Stimulated activated CD8-positive, alpha-beta memory T cell treated with anti-CD3 and anti-CD28 coated beads, Interleukin-15, amount 100 ng/mL, for 24 hours (primary cell): ENCODE measurements at regions not wholly inside any gene's neighbourhood (a gene's known extent, or its start where the extent isn't known, plus 50 kb on each side); places are given as distances from the start of the nearest gene placed in this dataset.
"Not testable (repeated sequence)": the region's sequence is repeated elsewhere in the genome, so short reads cannot be mapped to it uniquely, and the experiment has no call there.

Experiments
- DNase-seq: peaks from one replicate; pipeline ENCODE4 v3.0.0-alpha.2; 2020; ENCODE audit warnings: low read depth

GRCh38 chr22:48939441-48940265, 888.0 kb downstream of the BRD1 start:
- DNase-seq: no peak

GRCh38 chr22:48938741-48939140, 888.9 kb downstream of the BRD1 start:
- no peak for DNase-seq

- no peak for DNase-seq
Measured at GRCh38 chr22:48937032-48937639, 890.5 kb downstream of the BRD1 start.

GRCh38 chr22:48936391-48936790, 891.3 kb downstream of the BRD1 start:
- DNase-seq: no peak

DNA sequence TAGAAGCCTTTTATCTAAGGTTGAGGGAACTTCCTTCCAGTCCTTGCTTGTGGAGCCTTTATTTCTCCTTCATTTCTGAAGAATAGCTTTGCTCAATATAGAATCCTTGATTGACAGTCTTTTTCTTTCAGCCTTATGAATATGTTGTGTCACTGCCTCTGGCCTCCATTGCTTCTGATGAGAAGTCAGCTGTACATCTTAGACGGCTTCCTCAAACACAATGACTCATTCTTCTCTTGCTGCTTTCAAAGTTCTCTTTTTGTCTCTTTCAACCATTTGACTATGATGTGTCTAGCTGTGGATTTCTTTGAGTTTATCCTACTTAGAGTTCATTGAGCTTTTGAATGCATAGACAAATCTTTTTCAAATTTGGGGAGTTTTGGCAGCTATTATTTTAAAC, 893.2 kb downstream of the BRD1 start:
- DNase-seq: no peak

DNA sequence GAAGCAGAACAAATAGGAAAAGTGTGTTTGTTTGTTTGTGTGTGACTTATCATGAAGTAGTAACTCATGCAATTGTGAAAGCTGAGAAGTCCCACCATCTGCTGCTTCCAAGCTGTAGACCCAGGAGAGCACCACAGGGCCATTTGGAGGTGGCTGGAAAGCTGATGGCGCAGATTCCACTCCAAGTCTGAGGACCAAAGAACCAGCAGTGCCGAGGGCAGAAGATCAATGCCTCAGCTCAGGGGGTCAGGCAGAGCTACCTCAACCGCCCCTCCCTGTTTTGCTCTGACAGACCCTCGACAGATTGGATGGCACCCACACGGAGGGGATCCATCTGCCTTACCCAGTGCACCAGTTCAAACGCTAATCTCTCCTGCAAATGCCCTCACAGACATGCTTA, 896.2 kb downstream of the BRD1 start:
- no peak for DNase-seq

DNA sequence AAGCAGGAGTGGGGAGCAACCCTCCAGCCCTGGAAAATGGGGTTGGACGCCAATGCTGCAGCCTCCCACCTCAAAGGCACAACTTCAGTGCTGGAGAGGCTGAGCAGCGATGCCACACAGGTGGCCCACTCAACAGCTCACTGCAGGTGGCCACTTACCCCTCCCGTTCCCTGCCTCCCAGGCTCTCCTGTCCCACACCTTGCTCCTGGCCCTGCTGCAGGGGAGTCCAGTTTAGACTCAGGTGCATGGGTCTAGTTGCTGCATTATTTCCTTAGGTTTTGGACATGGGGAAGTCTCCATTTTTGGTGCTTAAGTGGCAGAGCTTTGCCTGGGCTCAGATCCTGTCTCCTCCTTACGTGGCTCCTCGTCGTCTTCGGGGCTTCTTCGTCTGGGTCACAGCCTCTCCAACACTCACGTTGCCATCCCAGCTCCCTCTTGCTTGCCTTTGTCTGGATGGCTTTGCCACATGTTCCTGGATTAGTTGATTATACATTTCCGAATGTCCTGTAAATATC, 898.3 kb downstream of the BRD1 start:
- no peak for DNase-seq

- DNase-seq: no peak
Measured at GRCh38 chr22:48927591-48927990, 900.1 kb downstream of the BRD1 start.

DNA sequence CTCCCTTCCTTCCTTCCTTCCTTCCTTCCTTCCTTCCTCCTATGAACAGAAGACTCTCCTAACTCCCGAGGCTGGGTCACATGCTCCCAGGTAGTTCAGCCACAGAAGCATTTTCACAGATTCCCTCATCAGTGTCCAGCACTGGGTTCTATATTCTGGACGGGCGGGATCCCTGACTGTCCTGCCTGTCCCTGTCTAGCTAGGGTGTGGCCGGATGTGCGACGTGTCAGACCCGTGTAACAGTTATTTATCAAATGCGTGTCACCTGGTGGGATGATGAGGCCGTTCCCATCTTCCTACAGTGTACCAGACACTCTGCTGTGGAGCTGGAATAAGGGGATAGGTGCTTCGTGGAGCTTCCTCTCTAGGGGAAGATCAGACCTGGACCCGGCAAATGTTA, 901.0 kb downstream of the BRD1 start:
- DNase-seq: no peak

DNA sequence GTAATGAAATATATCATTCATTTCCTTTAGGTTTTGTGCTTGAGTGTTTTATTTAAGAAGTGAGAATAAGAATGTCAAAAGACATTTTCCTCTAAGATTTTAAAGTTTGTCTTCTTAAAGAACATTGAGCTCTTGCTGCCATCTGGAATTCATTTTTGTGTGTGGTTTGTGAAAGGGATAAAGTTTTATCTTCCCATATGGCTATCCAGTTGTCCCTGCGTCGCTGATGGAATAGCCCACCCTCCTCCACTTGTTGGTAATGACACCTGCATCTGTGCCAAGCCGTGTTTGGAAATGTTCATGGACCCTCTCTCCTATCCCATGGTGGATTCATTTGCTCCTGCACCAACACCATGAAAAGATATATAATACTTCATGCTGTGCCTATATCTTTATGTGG, 901.5 kb downstream of the BRD1 start:
- DNase-seq: no peak

DNA sequence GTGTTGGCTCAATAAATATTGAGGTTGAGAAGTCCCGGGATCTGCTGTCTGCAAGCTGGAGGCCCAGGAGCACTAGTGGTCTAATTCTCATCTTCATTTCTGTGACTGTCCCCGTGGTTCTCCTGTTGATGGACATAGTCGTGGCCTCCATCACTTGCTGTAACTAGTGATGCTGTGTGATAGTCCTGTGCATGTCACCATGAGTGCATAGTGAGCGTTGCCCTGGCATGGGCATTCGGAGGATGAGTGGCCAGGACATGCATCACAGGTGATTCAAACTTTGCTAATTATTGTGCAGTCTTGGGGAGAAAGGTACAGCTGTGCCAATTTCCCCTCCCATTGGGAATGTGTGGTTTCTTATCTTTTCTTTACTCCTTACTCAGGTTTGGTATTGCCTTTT, 902.2 kb downstream of the BRD1 start:
- no peak for DNase-seq

DNA sequence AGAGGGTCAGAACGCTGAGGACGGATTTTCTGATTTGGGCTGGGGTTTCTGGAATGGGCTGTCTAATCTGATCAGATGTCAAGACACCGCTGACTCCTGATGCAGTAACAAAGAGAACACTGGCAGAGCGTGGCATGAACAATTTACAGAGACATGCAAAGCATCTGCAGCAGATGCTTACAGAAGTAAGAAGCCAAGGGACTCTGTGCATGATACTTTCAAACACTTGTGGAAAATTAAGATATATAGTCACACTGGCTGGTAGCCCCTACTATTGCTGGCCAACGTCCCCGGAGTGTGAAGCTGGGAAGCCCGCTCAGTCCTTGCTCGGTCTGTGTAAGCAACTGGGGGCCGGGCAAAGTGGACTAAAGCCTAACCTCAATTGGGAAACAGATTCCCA, 903.7 kb downstream of the BRD1 start:
- no peak for DNase-seq

DNA sequence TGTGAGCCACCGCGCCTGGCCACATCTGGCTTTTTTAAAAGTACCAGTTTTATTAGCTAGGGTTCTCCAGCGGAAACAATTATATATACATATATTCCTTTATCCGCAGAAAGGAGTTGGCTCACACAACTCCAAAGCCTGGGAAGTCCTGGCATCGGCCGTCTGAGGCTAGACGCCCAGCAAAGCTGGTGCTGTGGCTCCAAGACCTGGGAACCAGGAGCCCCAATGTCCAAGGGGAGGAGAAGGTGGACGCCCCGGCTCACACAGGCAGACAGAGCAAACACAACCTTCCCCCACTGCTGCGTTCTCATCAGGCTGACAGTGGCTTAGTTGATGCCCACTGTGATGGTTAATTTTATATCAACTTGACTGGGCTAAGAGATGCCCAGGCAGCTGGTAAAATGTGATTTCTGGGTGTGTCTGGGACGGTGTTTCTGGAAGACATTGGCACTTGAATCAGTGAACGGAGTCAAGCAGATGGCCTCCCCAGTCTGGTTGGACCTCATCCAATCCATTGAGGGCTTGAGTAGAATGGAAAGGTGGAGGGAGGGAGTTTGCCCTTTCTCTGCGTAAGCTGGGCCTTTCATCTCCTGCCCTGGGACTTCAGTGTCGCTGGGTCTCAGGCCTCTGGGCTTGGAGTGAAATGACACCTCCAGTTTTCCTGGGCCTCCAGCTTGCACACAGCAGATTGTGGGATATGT, 904.4 kb downstream of the BRD1 start:
- no peak for DNase-seq

DNA sequence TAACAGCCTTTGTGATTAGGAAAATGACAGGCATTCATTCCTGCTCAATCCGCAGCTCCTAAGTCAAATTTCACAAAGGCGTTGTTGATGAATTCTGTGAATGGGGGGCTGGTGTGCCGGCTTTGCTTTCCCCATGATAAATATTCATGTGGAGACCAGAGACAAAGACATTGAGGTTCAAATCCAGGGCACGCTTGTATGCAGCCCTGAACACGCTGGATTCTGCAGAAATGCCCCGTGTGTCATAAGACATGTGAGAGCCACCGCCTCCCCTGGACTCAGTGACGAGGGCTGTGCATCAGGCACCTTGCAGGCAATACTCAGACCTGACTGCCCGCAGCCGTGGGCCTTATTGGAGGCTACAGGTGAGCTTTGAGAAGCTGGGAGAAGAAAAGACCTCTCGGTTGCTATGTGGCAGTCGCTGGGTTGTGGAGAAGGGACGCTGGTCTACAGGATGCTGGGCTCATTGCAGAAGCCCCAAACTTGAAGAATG, 906.2 kb downstream of the BRD1 start:
- no peak for DNase-seq

DNA sequence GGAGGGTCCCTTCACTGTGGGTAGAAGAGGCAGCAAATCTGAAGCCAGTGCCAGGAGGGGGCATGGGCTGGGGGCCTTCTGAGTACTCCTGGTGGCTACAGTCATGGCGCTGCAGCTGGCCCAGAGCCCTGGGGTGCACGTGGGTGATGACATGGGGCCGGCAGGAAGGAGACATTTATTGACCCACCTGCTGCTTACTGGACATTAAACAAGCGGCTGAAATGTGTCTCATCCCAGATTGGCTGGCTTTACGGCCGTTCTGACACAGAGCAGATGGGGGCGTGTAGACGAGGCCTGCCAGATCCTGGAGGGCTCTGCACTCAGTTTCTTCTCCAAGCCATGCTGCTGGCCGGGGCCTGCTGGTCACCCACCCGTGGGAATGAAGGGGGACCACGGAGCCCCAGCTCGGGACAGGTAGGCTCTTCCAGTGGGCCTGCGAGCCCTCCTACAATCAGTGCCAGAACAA, 906.9 kb downstream of the BRD1 start:
- DNase-seq: no peak

DNA sequence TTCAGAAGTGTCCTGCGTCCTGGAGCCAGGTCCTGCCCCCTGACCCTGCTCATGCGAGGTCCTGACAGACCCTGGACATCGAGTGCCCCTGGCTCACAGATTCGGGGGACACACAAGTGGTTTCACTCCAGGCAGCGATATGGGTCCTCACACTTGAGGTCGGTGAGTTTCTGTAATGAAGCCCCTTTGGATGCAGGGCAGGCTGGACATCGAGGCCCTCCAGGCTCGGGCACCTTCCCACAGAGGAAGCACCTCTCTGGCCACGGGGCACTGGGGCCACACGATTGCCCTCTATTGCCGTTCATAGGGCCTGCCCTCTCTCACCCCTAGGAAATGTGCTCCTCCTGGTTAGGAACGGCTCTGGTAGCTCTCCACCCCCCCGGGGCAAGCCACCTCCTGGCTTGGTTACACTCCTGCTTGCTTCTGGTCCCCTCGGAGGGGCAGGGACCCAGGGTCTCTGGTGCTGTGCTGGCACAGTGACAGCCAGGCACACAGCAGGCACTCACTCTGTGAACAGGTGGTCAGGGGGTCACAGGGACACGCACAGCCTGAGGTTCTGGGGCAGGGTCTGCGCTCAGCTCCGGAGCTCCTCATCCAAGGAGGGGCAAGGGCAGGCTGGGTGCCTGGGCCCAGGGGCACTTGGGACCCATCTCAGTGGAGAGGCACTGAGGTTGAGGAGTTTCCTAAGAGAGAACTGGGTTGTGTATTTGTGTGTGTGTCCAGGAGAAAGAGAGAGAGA, 907.7 kb downstream of the BRD1 start:
- DNase-seq: no peak

- DNase-seq: no peak
Measured at GRCh38 chr22:48919187-48919590, 908.5 kb downstream of the BRD1 start.

DNA sequence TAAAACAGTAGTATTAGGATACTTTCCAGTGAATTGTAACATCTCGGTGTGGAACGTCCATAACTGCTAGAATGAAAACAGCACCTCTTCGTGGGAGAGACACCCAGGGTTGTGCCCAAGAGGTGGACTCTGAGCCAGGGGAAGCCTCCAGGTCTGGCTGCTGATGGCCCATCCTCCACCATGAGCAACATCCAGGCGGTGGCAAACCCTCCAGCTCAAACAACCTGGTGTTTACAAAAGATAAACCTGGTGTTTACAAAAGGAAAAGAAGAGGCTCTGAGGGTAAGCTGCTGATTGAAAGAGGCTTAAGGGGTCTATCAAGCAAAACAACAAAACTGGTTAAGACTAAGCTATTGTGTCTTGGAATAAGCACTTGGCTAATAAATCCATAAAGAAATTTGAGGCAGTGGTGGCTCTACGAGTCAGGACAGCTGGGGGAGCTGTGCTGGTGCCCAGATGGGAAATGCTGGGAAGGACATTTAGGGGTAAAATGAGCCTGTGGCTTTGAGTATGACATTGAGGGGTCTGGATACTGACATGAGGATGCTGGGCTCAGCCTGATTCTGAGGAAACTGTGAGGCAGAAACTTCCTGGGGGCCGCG, 909.0 kb downstream of the BRD1 start:
- no peak for DNase-seq

DNA sequence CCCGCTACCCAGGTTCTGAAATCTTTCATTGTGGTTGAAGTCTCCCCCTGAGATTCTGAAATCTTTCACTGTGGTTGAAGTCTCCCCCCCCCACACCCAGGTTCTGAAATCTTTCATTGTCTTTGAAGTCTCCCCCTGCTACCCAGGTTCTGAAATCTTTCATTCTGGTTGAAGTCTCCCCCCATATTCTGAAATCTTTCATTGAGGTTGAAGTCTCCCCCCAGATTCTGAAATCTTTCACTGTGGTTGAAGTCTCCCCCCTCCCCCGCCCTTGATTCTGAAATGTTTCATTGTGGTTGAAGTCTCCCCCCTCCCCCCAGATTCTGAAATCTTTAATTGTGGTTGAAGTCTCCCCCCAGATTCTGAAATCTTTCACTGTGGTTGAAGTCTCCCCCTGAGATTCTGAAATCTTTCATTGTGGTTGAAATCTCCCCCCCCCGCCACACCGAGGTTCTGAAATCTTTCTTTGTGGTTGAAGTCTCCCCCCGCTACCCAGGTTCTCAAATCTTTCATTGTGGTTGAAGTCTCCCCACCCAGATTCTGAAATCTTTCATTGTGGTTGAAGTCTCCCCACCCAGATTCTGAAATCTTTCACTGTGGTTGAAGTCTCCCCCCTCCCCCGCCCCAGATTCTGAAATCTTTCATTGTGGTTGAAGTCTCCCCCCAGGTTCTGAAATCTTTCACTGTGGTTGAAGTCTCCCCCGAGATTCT, 915.2 kb downstream of the BRD1 start:
- not testable (repeated sequence) for DNase-seq

GRCh38 chr22:48911647-48912046, 916.0 kb downstream of the BRD1 start:
- DNase-seq: not testable (repeated sequence)

DNA sequence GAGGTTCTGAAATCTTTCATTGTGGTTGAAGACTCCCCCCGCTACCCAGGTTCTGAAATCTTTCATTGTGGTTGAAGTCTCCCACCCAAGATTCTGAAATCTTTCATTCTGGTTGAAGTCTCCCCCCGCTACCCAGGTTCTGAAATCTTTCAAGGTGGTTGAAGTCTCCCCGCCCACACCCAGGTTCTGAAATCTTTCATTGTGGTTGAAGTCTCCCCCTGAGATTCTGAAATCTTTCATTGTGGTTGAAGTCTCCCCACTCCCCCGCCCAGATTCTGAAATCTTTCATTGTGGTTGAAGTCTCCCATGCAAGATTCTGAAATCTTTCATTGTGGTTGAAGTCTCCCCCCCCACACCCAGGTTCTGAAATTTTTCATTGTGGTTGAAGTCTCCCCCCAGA, 916.6 kb downstream of the BRD1 start:
- DNase-seq: not testable (repeated sequence)
